ENCODE measurements at regions not wholly inside any gene's neighbourhood (a gene's known extent, or its start where the extent isn't known, plus 50 kb on each side); places are given as distances from the start of the nearest gene placed in this dataset.
"Not testable (repeated sequence)": the region's sequence is repeated elsewhere in the genome, so short reads cannot be mapped to it uniquely, and the experiment has no call there.

GRCh38 chr18:75739682-75740081, 312.2 kb upstream of the SMIM21 start:
- H3K4me1 ChIP-seq (ENCODE audit: control insufficient read depth, insufficient read depth, low read length), result no peaks in the 10 kb centered on the region
- no peaks in the 10 kb centered on the region for H3K9me3 ChIP-seq (ENCODE audit: control insufficient read depth, low read length)
- no peaks in the 10 kb centered on the region for H3K27me3 ChIP-seq (ENCODE audit: control insufficient read depth, insufficient read depth, low read length)
- H3K9ac ChIP-seq (ENCODE audit: low read length), result no peak overlapping the region
- H3K36me3 ChIP-seq (ENCODE audit: control insufficient read depth, insufficient read depth, low read length), result no peaks in the 10 kb centered on the region
- no peak overlapping the region for H3K4me3 ChIP-seq (ENCODE audit: low read length)

- H3K4me3 ChIP-seq (ENCODE audit: low read length), result no peak overlapping the region
- no peaks in the 10 kb centered on the region for H3K9me3 ChIP-seq (ENCODE audit: control insufficient read depth, low read length)
- no peaks in the 10 kb centered on the region for H3K4me1 ChIP-seq (ENCODE audit: control insufficient read depth, insufficient read depth, low read length)
- no peaks in the 10 kb centered on the region for H3K36me3 ChIP-seq (ENCODE audit: control insufficient read depth, insufficient read depth, low read length)
- no peak overlapping the region for H3K9ac ChIP-seq (ENCODE audit: low read length)
- H3K27me3 ChIP-seq (ENCODE audit: control insufficient read depth, insufficient read depth, low read length), result no peaks in the 10 kb centered on the region
Measured at GRCh38 chr18:75735291-75735690, 307.8 kb upstream of the SMIM21 start.

- Histone ChIP-seq H3K4me3 (ENCODE audit: low read length) (no peak overlapping the region), H3K36me3 (ENCODE audit: control insufficient read depth, insufficient read depth, low read length) (no peaks in the 10 kb centered on the region), H3K9me3 (ENCODE audit: control insufficient read depth, low read length) (no peaks in the 10 kb centered on the region), H3K4me1 (ENCODE audit: control insufficient read depth, insufficient read depth, low read length) (no peaks in the 10 kb centered on the region), H3K27me3 (ENCODE audit: control insufficient read depth, insufficient read depth, low read length) (no peaks in the 10 kb centered on the region), H3K9ac (ENCODE audit: low read length) (no peak overlapping the region)
Measured at GRCh38 chr18:75730249-75730648, 302.7 kb upstream of the SMIM21 start.

GRCh38 chr18:75728621-75729020, 301.1 kb upstream of the SMIM21 start:
- H3K27me3 ChIP-seq (ENCODE audit: control insufficient read depth, insufficient read depth, low read length), result no peaks in the 10 kb centered on the region
- no peaks in the 10 kb centered on the region for H3K36me3 ChIP-seq (ENCODE audit: control insufficient read depth, insufficient read depth, low read length)
- no peaks in the 10 kb centered on the region for H3K4me1 ChIP-seq (ENCODE audit: control insufficient read depth, insufficient read depth, low read length)
- no peak overlapping the region for H3K9ac ChIP-seq (ENCODE audit: low read length)
- H3K9me3 ChIP-seq (ENCODE audit: control insufficient read depth, low read length), result no peaks in the 10 kb centered on the region
- H3K4me3 ChIP-seq (ENCODE audit: low read length), result no peak overlapping the region

GRCh38 chr18:75727456-75727855, 300.0 kb upstream of the SMIM21 start:
- H3K27me3 ChIP-seq (ENCODE audit: control insufficient read depth, insufficient read depth, low read length), result no peaks in the 10 kb centered on the region
- H3K9me3 ChIP-seq (ENCODE audit: control insufficient read depth, low read length), result no peaks in the 10 kb centered on the region
- no peak overlapping the region for H3K4me3 ChIP-seq (ENCODE audit: low read length)
- H3K9ac ChIP-seq (ENCODE audit: low read length), result no peak overlapping the region
- no peaks in the 10 kb centered on the region for H3K4me1 ChIP-seq (ENCODE audit: control insufficient read depth, insufficient read depth, low read length)
- H3K36me3 ChIP-seq (ENCODE audit: control insufficient read depth, insufficient read depth, low read length), result no peaks in the 10 kb centered on the region

GRCh38 chr18:75723521-75724340, 296.2 kb upstream of the SMIM21 start:
- no peaks in the 10 kb centered on the region for H3K9me3 ChIP-seq (ENCODE audit: control insufficient read depth, low read length)
- no peak overlapping the region for H3K4me3 ChIP-seq (ENCODE audit: low read length)
- H3K9ac ChIP-seq (ENCODE audit: low read length), result no peak overlapping the region
- no peaks in the 10 kb centered on the region for H3K27me3 ChIP-seq (ENCODE audit: control insufficient read depth, insufficient read depth, low read length)
- no peaks in the 10 kb centered on the region for H3K36me3 ChIP-seq (ENCODE audit: control insufficient read depth, insufficient read depth, low read length)
- no peaks in the 10 kb centered on the region for H3K4me1 ChIP-seq (ENCODE audit: control insufficient read depth, insufficient read depth, low read length)

- Histone ChIP-seq H3K27me3 (ENCODE audit: control insufficient read depth, insufficient read depth, low read length) (no peaks in the 10 kb centered on the region), H3K4me3 (ENCODE audit: low read length) (no peak overlapping the region), H3K4me1 (ENCODE audit: control insufficient read depth, insufficient read depth, low read length) (no peaks in the 10 kb centered on the region), H3K9me3 (ENCODE audit: control insufficient read depth, low read length) (no peaks in the 10 kb centered on the region), H3K9ac (ENCODE audit: low read length) (no peak overlapping the region), H3K36me3 (ENCODE audit: control insufficient read depth, insufficient read depth, low read length) (no peaks in the 10 kb centered on the region)
Measured at GRCh38 chr18:75714766-75715165, 287.3 kb upstream of the SMIM21 start.

- not testable (repeated sequence) for H3K4me1 ChIP-seq (ENCODE audit: control insufficient read depth, insufficient read depth, low read length); H3K9ac ChIP-seq (ENCODE audit: low read length); H3K9me3 ChIP-seq (ENCODE audit: control insufficient read depth, low read length); H3K27me3 ChIP-seq (ENCODE audit: control insufficient read depth, insufficient read depth, low read length); H3K36me3 ChIP-seq (ENCODE audit: control insufficient read depth, insufficient read depth, low read length); H3K4me3 ChIP-seq (ENCODE audit: low read length)
Measured at GRCh38 chr18:75712124-75712867, 284.8 kb upstream of the SMIM21 start.

- Histone ChIP-seq H3K4me1 (ENCODE audit: control insufficient read depth, insufficient read depth, low read length) (no peaks in the 10 kb centered on the region), H3K9ac (ENCODE audit: low read length) (no peak overlapping the region), H3K9me3 (ENCODE audit: control insufficient read depth, low read length) (no peaks in the 10 kb centered on the region), H3K4me3 (ENCODE audit: low read length) (no peak overlapping the region), H3K27me3 (ENCODE audit: control insufficient read depth, insufficient read depth, low read length) (no peaks in the 10 kb centered on the region), H3K36me3 (ENCODE audit: control insufficient read depth, insufficient read depth, low read length) (no peaks in the 10 kb centered on the region)
Measured at GRCh38 chr18:75700561-75700960, 273.1 kb upstream of the SMIM21 start.

GRCh38 chr18:75698861-75699260, 271.4 kb upstream of the SMIM21 start:
- Histone ChIP-seq H3K9me3 (ENCODE audit: control insufficient read depth, low read length) (no peaks in the 10 kb centered on the region), H3K9ac (ENCODE audit: low read length) (no peak overlapping the region), H3K27me3 (ENCODE audit: control insufficient read depth, insufficient read depth, low read length) (no peaks in the 10 kb centered on the region), H3K36me3 (ENCODE audit: control insufficient read depth, insufficient read depth, low read length) (no peaks in the 10 kb centered on the region), H3K4me1 (ENCODE audit: control insufficient read depth, insufficient read depth, low read length) (no peaks in the 10 kb centered on the region), H3K4me3 (ENCODE audit: low read length) (no peak overlapping the region)

- H3K4me3 ChIP-seq (ENCODE audit: low read length), result no peak overlapping the region
- H3K9ac ChIP-seq (ENCODE audit: low read length), result no peak overlapping the region
- no peaks in the 10 kb centered on the region for H3K9me3 ChIP-seq (ENCODE audit: control insufficient read depth, low read length)
- no peaks in the 10 kb centered on the region for H3K4me1 ChIP-seq (ENCODE audit: control insufficient read depth, insufficient read depth, low read length)
- no peaks in the 10 kb centered on the region for H3K36me3 ChIP-seq (ENCODE audit: control insufficient read depth, insufficient read depth, low read length)
- no peaks in the 10 kb centered on the region for H3K27me3 ChIP-seq (ENCODE audit: control insufficient read depth, insufficient read depth, low read length)
Measured at GRCh38 chr18:75697493-75697892, 270.0 kb upstream of the SMIM21 start.

GRCh38 chr18:75696391-75696790, 268.9 kb upstream of the SMIM21 start:
- no peaks in the 10 kb centered on the region for H3K9me3 ChIP-seq (ENCODE audit: control insufficient read depth, low read length)

More at GRCh38 chr18:75696391-75696790, 268.9 kb upstream of the SMIM21 start:
- Histone ChIP-seq H3K9ac (ENCODE audit: low read length) (no peak overlapping the region), H3K27me3 (ENCODE audit: control insufficient read depth, insufficient read depth, low read length) (no peaks in the 10 kb centered on the region), H3K36me3 (ENCODE audit: control insufficient read depth, insufficient read depth, low read length) (no peaks in the 10 kb centered on the region), H3K4me1 (ENCODE audit: control insufficient read depth, insufficient read depth, low read length) (no peaks in the 10 kb centered on the region), H3K4me3 (ENCODE audit: low read length) (no peak overlapping the region)

Measured in mucosa of stomach (tissue), 1 donor.